SIG-M5 (cell line): ENCODE measurements at regions not wholly inside any gene's neighbourhood (a gene's known extent, or its start where the extent isn't known, plus 50 kb on each side); places are given as distances from the start of the nearest gene placed in this dataset.

Experiments
- DNase-seq: peaks from one replicate; lab custom pipeline; 2025; lab: John Stamatoyannopoulos, UW

DNA sequence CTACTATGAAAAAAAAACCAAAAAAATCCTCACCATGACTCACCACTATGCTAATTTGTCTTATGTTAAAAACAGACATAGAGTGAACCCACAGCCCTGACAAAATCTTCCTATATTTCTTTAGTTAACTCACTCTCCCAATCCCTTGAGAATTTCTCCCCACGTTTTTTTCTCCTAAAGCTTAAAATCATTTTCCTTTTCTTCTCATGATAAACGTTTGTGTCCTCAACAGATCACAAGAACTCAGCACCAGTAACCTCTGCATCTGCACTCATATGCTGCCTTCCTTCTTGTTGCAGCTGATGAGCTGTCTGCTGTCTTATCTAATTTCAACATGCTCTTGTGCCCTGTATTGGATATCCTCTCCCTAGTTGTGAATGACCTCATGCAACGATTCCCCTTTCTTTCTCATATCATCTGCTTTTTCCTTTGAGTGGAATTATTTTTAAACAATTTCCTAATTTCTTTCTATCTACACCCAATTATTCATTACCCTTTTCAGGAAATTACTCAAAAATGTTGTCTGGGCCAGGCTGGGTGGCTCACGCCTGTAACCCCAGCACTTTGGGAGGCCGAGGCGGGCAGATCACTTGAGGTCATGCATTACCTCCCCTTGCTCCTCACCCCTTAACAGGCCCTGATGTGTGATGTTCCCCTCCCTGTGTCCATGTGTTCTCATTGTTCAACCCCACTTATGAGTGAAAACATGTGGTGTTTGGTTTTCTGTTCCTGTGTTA, 427.5 kb upstream of the MGAT4C start:
- DNase-seq: no peak

- no peak for DNase-seq
Measured at GRCh38 chr12:86681060-86681459, 424.9 kb upstream of the MGAT4C start.

GRCh38 chr12:86675197-86675596, 419.0 kb upstream of the MGAT4C start:
- DNase-seq: no peak

DNA sequence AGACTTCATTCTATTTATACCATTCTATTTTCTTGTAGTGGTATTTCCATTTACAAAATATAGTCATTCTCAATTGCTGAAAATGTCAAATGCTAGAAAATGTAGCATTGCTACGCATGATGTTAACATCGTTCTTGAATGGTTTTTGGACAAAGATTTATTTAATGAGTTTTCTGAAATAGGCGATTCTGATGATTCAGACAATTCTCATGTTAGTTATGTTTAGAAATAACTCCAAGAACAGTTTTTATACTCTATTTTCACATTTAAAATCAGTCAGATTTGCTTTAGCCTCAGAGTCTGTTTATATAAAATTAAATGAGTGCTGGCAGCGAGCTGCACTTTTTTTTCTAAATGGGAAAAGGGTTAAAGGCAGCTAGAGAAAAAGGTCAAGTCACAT, 414.8 kb upstream of the MGAT4C start:
- no peak for DNase-seq

DNA sequence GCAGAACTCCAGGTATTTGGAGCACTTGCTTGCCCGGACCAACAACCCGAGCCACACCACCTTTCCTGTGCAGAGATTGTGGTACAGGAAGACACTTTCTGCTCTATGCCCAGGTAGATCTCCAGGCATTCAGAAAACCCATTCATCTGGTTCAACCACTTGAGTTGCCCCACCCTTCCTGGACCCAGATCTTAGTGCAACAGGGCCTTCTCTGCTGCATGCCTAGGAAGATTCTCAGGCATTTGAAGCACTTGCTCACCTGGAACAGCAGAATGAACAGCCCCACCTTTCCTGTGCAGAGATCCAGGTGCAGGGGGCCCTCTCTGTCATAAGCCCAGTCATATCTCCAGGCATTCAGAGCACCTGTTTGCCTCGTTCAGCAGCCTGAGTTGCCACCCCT, 412.8 kb upstream of the MGAT4C start:
- DNase-seq: no peak

- no peak for DNase-seq
Measured at GRCh38 chr12:86666316-86666715, 410.1 kb upstream of the MGAT4C start.

DNA sequence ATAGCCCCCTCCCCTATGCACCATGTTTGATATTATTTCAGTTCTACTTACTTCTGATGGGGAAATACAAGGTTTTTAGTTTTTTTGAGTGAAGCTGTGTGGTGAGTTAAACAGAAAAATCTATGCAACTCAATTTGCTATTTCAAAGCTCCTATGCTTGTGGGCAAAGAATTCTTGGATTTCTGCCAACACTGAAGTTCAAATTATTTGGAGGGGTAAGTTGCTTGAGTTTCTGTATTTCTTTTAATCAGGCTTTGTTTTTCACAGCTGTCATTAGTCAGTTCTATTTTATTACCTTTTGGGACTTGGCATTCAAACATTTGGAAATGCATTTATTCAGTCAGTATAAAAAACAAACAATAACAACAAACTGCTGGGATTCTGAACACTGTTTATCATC, 407.5 kb upstream of the MGAT4C start:
- no peak for DNase-seq

GRCh38 chr12:86663173-86663572, 407.0 kb upstream of the MGAT4C start:
- no peak for DNase-seq

DNA sequence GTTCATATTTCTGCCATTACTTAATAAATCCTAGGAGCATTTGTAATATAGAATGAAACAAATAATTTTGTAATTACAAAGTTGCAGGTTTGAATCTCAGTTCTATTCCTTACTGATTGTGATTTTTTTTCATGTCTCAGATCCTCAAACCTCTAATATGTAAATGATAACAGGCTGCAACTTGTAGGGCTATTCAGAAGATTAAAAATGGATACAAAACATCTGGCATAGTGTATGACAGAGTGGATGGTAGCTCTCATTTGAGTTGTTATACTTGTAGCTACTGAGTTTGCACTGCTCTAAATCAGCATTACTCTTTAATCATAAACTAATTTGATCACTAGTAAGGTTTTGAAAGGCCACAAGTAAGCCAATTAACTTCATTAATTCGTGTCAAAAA, 406.3 kb upstream of the MGAT4C start:
- no peak for DNase-seq

- DNase-seq: no peak
Measured at GRCh38 chr12:86660488-86661147, 404.4 kb upstream of the MGAT4C start.

DNA sequence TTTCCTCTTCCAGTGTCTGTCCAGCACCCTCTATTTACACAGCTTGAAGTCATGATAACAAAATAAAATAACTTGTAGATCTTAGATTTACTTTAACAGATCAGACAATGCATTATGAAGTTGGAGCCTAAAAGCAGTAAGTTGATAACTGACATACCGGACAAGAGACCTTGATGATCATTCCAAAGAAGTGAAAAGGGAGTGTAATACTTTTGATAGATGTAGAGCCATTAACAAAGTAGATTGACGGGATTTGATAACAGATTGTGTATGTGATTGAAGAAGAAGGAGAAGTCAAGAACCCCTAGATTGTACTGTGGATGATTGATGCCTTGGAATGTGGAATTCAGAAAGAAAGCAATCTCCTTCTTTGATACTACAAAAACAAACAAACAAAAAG, 403.8 kb upstream of the MGAT4C start:
- DNase-seq: no peak

DNA sequence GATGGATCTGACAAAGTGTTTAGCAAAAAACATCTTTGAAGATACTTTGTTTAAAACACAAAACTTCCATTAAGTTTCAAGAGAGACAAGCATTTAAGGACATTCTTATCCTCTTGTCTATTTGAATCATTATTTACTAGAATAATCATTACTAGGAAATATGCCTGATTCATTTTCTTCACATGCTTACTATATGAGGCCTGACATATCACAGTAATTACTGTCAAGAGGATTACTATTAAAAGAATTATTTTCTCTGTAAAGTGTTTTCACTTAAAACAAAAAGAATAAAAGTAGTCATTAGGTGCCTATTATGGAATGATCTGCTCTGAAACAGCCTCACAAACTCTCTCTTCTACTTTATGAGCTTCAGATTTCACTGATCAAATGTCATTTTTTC, 402.1 kb upstream of the MGAT4C start:
- no peak for DNase-seq

- no peak for DNase-seq
Measured at GRCh38 chr12:86647800-86648199, 391.6 kb upstream of the MGAT4C start.

DNA sequence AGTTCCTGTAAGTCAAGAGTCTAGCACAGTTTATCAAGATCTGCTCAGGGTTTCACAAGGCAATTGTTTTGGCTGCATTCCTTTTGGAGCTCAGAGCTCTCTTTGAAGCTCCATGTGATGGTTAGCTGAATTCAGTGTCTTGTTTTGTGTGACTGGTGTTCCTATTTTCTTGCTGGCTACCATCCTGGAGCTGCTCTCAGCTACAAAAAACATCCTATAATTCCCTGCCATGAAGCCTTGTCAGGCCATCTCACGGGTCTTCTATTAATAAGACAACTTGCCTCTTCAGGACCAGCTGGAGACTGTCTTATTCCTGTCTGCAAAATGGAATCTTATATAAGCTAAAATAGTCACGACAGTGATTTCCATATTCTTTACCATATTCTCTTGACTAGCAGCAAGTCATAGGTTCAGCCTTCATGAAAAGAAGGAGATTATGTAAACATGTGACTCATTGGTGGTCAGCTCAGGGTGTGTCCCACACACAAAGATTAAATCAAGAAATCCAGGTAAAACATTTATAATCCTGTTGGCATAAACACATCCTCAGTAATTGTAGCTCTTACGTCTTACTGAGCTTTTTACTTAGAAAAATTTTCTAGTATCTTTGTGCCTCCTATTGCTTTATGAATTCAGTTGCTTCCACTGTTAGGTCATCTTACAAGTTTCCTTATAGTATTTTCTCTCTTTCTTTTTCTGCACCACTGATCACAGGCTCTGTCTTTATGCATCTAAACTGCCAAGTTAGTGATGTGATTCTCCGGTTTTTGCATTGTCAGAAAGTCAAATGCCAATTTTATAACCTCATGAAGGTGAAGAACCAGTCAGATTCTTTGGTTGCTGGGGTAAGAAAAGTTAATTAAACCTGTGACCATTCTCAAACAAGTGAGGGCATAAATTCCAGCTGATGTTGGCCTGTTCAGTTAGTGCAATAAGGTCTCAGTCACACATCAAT, 378.5 kb upstream of the MGAT4C start:
- no peak for DNase-seq

DNA sequence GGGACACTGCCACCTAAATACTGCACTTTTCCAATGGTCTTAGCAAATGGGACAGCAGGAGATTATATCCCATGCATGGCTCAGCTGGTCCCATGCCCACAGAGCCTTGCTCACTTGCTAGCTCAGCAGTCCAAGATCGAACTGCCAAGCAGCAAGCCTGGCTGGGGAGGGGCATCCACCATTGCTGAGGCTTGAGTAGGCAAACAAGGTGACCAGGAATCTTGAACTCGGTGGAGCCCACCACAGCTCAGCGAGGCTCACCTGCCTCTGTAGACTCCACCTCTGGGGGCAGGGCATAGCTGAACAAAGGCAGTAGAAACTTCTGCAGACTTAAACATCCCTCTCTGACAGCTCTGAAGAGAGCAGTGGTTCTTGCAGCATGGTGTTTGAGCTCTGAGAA, 370.8 kb upstream of the MGAT4C start:
- no peak for DNase-seq

DNA sequence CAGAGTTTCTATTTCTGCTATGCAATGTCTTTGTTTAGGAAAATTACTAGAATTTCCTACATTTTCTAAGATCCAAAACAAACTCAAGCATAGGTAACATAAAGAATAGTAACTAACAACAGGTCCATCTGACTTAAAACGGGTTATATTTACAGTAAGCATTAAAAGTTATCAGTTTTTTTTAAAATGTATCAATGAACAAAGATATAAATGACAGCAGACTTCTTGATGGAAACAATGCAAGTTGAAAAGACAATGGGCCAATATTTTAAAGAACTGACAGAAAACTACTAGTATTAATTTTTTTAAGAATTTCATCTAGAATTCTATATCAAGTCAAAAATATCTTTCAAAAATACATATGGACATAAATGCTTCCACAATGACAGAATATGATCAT, 367.1 kb upstream of the MGAT4C start:
- DNase-seq: no peak

DNA sequence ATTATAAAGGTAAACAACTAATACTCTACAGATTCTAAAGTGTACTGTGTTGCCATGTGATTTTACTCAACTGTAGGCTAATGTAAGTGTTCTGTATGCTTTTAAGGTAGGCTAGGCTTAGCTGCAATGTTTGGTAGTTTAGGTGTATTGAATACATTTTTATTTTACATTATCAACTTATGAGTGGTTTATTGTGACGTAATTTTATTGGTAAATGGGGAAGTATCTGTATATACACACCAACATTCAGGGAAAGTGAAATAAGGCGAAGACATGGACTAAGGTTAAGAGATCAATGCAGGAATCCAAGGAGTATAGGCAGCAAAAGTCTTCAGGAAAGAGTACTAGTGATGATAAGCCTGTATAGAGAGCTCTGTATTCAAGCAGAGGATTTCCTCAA, 365.8 kb upstream of the MGAT4C start:
- DNase-seq: no peak

DNA sequence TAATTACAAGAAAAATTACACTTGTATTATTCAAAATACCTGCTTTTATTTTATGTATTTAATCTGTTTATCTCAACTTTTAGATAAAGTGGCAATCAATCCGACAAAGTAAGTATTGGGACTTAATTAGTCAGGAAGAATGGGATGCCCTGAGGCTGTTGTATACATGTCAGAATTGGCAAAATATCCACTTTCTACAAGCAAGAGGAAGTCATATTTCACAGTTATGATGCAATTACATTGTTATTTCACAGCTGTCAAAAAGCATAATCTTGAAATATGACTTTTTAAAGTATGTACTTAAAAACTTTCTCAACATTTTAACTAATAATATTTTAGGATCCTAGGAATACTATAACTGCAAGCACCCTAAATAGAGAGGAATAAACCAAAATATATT, 357.1 kb upstream of the MGAT4C start:
- DNase-seq: no peak

DNA sequence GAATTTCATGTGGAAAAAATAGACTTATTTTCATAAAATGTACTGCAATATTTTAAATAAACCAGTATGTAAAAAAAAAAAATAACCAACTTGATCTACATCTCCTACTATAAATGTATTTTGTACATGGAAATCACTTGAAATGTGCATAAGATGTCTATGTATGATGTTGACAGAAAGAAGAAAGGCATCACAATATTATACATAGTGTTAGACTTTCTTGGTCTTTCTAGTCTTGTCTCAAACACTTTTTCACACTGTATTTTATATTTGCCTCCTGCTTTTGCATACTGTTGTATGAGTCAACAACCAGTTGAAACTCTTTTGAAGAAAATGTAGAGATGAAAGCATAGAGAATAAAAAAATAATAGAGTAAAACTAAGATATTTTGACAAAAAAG, 352.4 kb upstream of the MGAT4C start:
- no peak for DNase-seq

DNA sequence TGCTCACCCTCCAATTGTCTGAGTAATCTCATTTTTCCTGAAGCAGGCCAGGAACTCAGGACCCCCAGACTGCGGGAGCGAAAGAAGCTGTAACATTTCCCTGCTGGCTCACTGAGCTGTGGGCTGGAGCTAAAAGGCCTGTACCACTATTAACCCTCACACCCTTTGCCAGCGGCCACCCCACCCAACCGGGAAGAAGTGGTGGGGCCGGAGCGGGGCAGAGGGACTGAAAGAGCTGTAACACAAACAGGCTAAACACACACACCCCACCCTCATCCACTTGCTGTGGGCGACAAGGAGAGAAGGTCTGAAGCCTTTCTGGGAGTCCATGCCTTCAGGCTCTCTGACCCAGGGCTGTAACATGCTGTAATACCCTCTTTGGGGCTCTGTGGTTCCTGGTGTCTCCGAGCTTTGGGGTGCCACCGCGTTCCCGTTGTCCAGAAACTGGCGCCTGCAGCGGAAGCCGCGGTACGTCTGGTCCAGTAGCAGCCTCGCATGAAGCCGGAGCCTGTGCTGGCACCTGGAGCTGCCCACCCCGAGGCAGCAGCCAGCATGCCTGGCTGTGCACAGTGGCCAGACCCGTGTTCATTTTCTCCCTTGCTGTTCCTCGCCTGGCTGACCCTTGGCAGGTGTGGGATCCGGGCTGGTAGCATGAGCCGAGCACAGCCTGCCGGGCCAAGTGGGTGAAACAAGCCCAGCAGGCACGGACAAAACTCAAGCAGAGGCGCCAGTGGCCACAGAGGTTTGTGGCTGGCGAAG, 345.5 kb upstream of the MGAT4C start:
- no peak for DNase-seq

GRCh38 chr12:86600664-86601231, 344.6 kb upstream of the MGAT4C start:
- no peak for DNase-seq

DNA sequence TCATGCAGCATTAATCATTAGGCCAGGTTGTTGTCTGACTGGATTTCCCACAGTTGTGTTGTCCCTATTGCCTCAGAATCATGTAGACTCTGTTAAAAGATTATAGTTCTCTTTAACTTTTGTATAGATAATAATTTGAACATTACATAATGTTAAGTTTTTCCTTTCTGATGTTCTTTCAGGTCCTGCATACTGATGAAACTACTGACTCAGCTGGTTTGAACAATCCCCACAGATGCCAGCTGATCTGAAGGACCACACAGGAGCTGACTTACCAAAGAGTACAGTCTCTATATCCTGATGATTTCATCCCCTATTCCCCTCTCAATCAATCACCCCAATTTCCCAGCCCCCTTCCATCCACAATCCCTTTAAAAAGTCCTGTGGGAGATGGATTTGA, 341.2 kb upstream of the MGAT4C start:
- no peak for DNase-seq
